IMR-90 (cell line): ENCODE measurements at regions not wholly inside any gene's neighbourhood (a gene's known extent, or its start where the extent isn't known, plus 50 kb on each side); places are given as distances from the start of the nearest gene placed in this dataset.

Experiments
- ATAC-seq: fragments of 200-7000 bp; cut with Tn5 transposase; 2 replicates; pipeline ENCODE4 v1.9.1; 2020; ENCODE audit warnings: low read depth, mild to moderate bottlenecking, moderate library complexity
- BruUV-seq: library from RNA; stranded (reverse); fragments of 400-500 nt; replicated peaks from 2 replicates; lab custom pipeline; 2021; lab: Mats Ljungman, UMichigan
- CTCF ChIA-PET: fragments of 300-600 bp; formaldehyde crosslinking; extraction: SDS; loops from one replicate; lab custom pipeline; 2021; ENCODE audit warnings: antibody characterized with exemption; lab: Yijun Ruan, JAX
- POLR2A ChIA-PET: fragments of 300-600 bp; sonication (Branson Sonifier 250); formaldehyde crosslinking; loops from one replicate; lab custom pipeline; 2022; ENCODE audit warnings: antibody characterized with exemption; ENCODE audit not compliant: unreplicated experiment; lab: Charles Lee
- DNase-seq: peaks from one replicate; pipeline ENCODE4 v3.0.0; 2013
- H2AFZ ChIP-seq: replicated peaks from 2 replicates; pipeline ENCODE3; 2013; ENCODE audit warnings: low read length, mild to moderate bottlenecking; ENCODE audit not compliant: poor library complexity
- H2AK5ac ChIP-seq: 2 replicates; pipeline ENCODE4 v1.6.1; 2013; ENCODE audit warnings: low read depth, low read length, inconsistent platforms
- H2AK9ac ChIP-seq: replicated peaks from 2 replicates; pipeline ENCODE3; 2013; ENCODE audit warnings: mild to moderate bottlenecking, low read depth, low read length, moderate library complexity; ENCODE audit not compliant: poor library complexity
- H2BK120ac ChIP-seq: 2 replicates; pipeline ENCODE4 v1.6.1; 2013; ENCODE audit warnings: low read depth, low read length, inconsistent platforms
- H2BK15ac ChIP-seq: 3 replicates; pipeline ENCODE4 v1.6.1; 2013; ENCODE audit warnings: low read depth, low read length, inconsistent platforms
- H2BK20ac ChIP-seq: 2 replicates; pipeline ENCODE4 v1.6.1; 2013; ENCODE audit warnings: low read depth, mild to moderate bottlenecking, inconsistent platforms, low read length, moderate library complexity
- H2BK5ac ChIP-seq: 2 replicates; pipeline ENCODE4 v1.6.1; 2013; ENCODE audit warnings: mild to moderate bottlenecking, low read depth, low read length, inconsistent platforms; ENCODE audit not compliant: poor library complexity, severe bottlenecking
- H3K14ac ChIP-seq: replicated peaks from 2 replicates; pipeline ENCODE4 v1.6.1; 2013; ENCODE audit warnings: low read depth, low read length, inconsistent platforms
- H3K18ac ChIP-seq: 2 replicates; pipeline ENCODE4 v1.6.1; 2013; ENCODE audit warnings: low read depth, low read length, control low read depth
- H3K23ac ChIP-seq: 2 replicates; pipeline ENCODE4 v1.6.1; 2013; ENCODE audit warnings: low read depth, low read length, inconsistent platforms
- H3K27ac ChIP-seq: 2 replicates; pipeline ENCODE4 v1.5.1; 2013; ENCODE audit warnings: mild to moderate bottlenecking, control low read depth, low read length; ENCODE audit not compliant: insufficient read depth
- H3K27me3 ChIP-seq: 2 replicates; pipeline ENCODE4 v1.6.1; 2013; ENCODE audit warnings: low read length; ENCODE audit not compliant: control insufficient read depth, insufficient read depth
- H3K36me3 ChIP-seq: 2 replicates; pipeline ENCODE4 v1.6.1; 2013; ENCODE audit warnings: low read length, mixed read lengths; ENCODE audit not compliant: control insufficient read depth, insufficient read depth
- H3K4ac ChIP-seq: 2 replicates; pipeline ENCODE4 v1.6.1; 2013; ENCODE audit warnings: low read depth, low read length, inconsistent platforms
- H3K4me1 ChIP-seq: 2 replicates; pipeline ENCODE4 v1.6.1; 2013; ENCODE audit warnings: low read length, mixed read lengths; ENCODE audit not compliant: control insufficient read depth, insufficient read depth
- H3K4me2 ChIP-seq: 2 replicates; pipeline ENCODE4 v1.6.1; 2013; ENCODE audit warnings: low read depth, mild to moderate bottlenecking, control low read depth, low read length, moderate library complexity
- H3K4me3 ChIP-seq: 2 replicates; pipeline ENCODE4 v1.5.1; 2013; ENCODE audit warnings: low read depth, mild to moderate bottlenecking, control low read depth, low read length, moderate library complexity; ENCODE audit not compliant: insufficient read depth
- H3K56ac ChIP-seq: 2 replicates; pipeline ENCODE4 v1.6.1; 2013; ENCODE audit warnings: low read length, inconsistent platforms; ENCODE audit not compliant: insufficient read depth; ENCODE audit errors: extremely low read depth
- H3K79me1 ChIP-seq, 2 experiments: 2 replicates each; pipeline ENCODE4 v1.6.1; 2013; ENCODE audit warnings: low read length in 2 of 2, inconsistent platforms in 1 of 2, low read depth in 1 of 2
- H3K9ac ChIP-seq: 2 replicates; pipeline ENCODE4 v1.6.1; 2013; ENCODE audit warnings: low read depth, low read length, control low read depth
- H3K9me1 ChIP-seq: 2 replicates; pipeline ENCODE4 v1.6.1; 2013; ENCODE audit warnings: low read length, inconsistent platforms; ENCODE audit not compliant: insufficient read depth
- H3K9me3 ChIP-seq: 2 replicates; pipeline ENCODE4 v1.6.1; 2013; ENCODE audit warnings: low read length; ENCODE audit not compliant: control insufficient read depth, insufficient read depth
- H4K20me1 ChIP-seq: 2 replicates; pipeline ENCODE4 v1.6.1; 2013; ENCODE audit warnings: low read length, inconsistent platforms; ENCODE audit not compliant: insufficient read depth
- H4K5ac ChIP-seq: 2 replicates; pipeline ENCODE4 v1.6.1; 2013; ENCODE audit warnings: mild to moderate bottlenecking, low read depth, low read length, control low read depth
- H4K8ac ChIP-seq, 2 experiments: 2 replicates each; pipeline ENCODE4 v1.6.1; 2013; ENCODE audit warnings: low read depth in 2 of 2, low read length in 2 of 2, control low read depth in 1 of 2, inconsistent platforms in 1 of 2
- H4K91ac ChIP-seq: 2 replicates; pipeline ENCODE4 v1.6.1; 2013; ENCODE audit warnings: low read depth, low read length, inconsistent platforms; ENCODE audit not compliant: insufficient read depth
- BHLHE40 ChIP-seq: fragments of 150-350 bp; IDR thresholded peaks from 2 replicates; pipeline ENCODE4 v1.6.1; 2016; ENCODE audit warnings: mild to moderate bottlenecking, low read depth, low read length
- CHD1 ChIP-seq: IDR thresholded peaks from 2 replicates; pipeline ENCODE4 v1.6.1; 2012; ENCODE audit warnings: low read depth, low read length, improper control_type of control experiment
- CTCF ChIP-seq: conservative IDR thresholded peaks from 2 replicates; pipeline ENCODE4 v1.5.1; 2012; ENCODE audit warnings: mild to moderate bottlenecking, low read depth, low read length, improper control_type of control experiment
- FOS ChIP-seq: fragments of 150-350 bp; IDR thresholded peaks from 2 replicates; pipeline ENCODE4 v1.6.1; 2016; ENCODE audit warnings: low read depth, low read length
- MAFK ChIP-seq: IDR thresholded peaks from 2 replicates; pipeline ENCODE4 v1.6.1; 2012; ENCODE audit warnings: low read depth, low read length, improper control_type of control experiment
- MAZ ChIP-seq: IDR thresholded peaks from 2 replicates; pipeline ENCODE4 v1.6.1; 2012; ENCODE audit warnings: low read depth, mild to moderate bottlenecking, low read length, improper control_type of control experiment, moderate library complexity, borderline replicate concordance
- MXI1 ChIP-seq: IDR thresholded peaks from 2 replicates; pipeline ENCODE4 v1.6.1; 2012; ENCODE audit warnings: low read depth, mild to moderate bottlenecking, low read length, moderate library complexity, borderline replicate concordance
- NFE2L2 ChIP-seq: fragments of 150-350 bp; IDR thresholded peaks from 2 replicates; pipeline ENCODE4 v1.6.1; 2016; ENCODE audit warnings: low read depth, mild to moderate bottlenecking, low read length
- POLR2A ChIP-seq: IDR thresholded peaks from 2 replicates; pipeline ENCODE4 v1.6.1; 2012; ENCODE audit warnings: mild to moderate bottlenecking, low read depth, low read length
- RAD21 ChIP-seq: IDR thresholded peaks from 2 replicates; pipeline ENCODE4 v1.6.1; 2012; ENCODE audit warnings: low read length, improper control_type of control experiment
- RCOR1 ChIP-seq: IDR thresholded peaks from 2 replicates; pipeline ENCODE4 v1.6.1; 2012; ENCODE audit warnings: mild to moderate bottlenecking, low read length, improper control_type of control experiment; ENCODE audit not compliant: insufficient replicate concordance
- RFX5 ChIP-seq: IDR thresholded peaks from 2 replicates; pipeline ENCODE4 v1.8.0; 2012; ENCODE audit warnings: low read depth, mild to moderate bottlenecking, low read length, moderate library complexity
- SMC3 ChIP-seq: fragments of 150-350 bp; IDR thresholded peaks from 2 replicates; pipeline ENCODE4 v1.6.1; 2016; ENCODE audit warnings: low read depth, mild to moderate bottlenecking, antibody characterized with exemption, low read length, moderate library complexity
- WGBS, 2 experiments: methylation state at CpG; one replicate each; pipeline versions ENCODE4 v1.1.5 to v1.1.7; 2013; ENCODE audit warnings: missing lambda C conversion rate in 2 of 2; ENCODE audit not compliant: insufficient read length in 1 of 2; ENCODE audit errors: extremely low coverage in 2 of 2; 5-methylcytosine and 5-hydroxymethylcytosine counted together
- dilution Hi-C: fragments of 300-500 bp; cut with HindIII; formaldehyde crosslinking; loops from one replicate; pipeline ENCODE4 v1.14.3; 2018; ENCODE audit warnings: low sequenced_read_pairs; ENCODE audit not compliant: unreplicated experiment
- in situ Hi-C: fragments of 300-500 bp; cut with MboI; formaldehyde crosslinking; loops from 3 replicates; pipeline ENCODE4 v1.14.3; 2019; ENCODE audit warnings: low sequenced_read_pairs, inconsistent platforms, mixed read lengths
- intact Hi-C: fragments of 100-400 bp; cut with micrococcal nuclease; formaldehyde crosslinking; loops from 2 replicates; pipeline ENCODE4 v1.10.0; 2022
- TF ChIP-seq, protein P1 (sequence below): fragments of 150-350 bp; IDR thresholded peaks from 2 replicates; pipeline ENCODE4 v1.6.1; 2017; ENCODE audit warnings: mild to moderate bottlenecking, antibody characterized with exemption, low read length, low read depth

DNA sequence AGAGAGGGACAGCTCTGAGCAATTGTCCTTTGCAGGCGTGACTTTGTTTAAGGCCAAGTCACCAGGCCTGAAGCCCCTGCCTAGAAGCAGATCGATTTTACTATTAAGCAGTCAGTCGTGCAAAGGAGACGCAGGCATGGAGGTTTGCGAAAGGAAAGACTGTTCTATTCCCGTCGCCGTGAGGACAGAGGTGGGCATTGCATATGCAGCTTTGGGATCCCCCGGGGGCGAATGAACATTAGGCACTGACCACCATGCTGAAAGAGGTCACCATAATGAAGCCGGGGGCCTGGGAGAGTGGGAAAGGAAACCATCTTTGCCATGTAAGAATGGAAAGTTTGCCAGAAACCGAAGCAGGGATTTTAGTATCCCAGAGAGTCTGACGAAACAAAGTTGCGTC is 231.6 kb downstream of the BCL11A start:
- WGBS, 2 experiments = 80% methylated on average over 7 of the region's 14 CpGs; no CpG with 5 or more reads in 1 of the 2 experiments

More for the DNA sequence above, 231.6 kb downstream of the BCL11A start:
- Histone ChIP-seq H3K9ac (no peak overlapping the region), H2BK20ac (no peak overlapping the region), H3K27me3 (no peaks in the 10 kb centered on the region), H3K36me3 (no peaks in the 10 kb centered on the region), H3K4me2 (no peak overlapping the region), H2AFZ (no peak overlapping the region), H2AK5ac (no peak overlapping the region), H2BK5ac (no peak overlapping the region), H3K9me3 (no peaks in the 10 kb centered on the region), H3K18ac (no peak overlapping the region), H4K5ac (no peak overlapping the region), H2AK9ac (no peak overlapping the region), H3K56ac (no peak overlapping the region), H2BK120ac (no peak overlapping the region), H4K8ac (no peak overlapping the region), H4K20me1 (no peaks in the 10 kb centered on the region), H3K23ac (no peak overlapping the region), H3K27ac (no peak overlapping the region), H3K14ac (no peak overlapping the region), H3K79me1 (no peaks in the 10 kb centered on the region), H3K9me1 (no peaks in the 10 kb centered on the region), H2BK15ac (no peak overlapping the region), H3K4ac (no peak overlapping the region), H3K4me1 (no peaks in the 10 kb centered on the region), H4K91ac (no peak overlapping the region), H3K4me3 (no peak overlapping the region)
- TF ChIP-seq MAFK (no peak), RCOR1 (no peak), RFX5 (no peak), RAD21 (no peak), BHLHE40 (no peak), MAZ (no peak), NFE2L2 (no peak), FOS (no peak), CTCF (no peak), CHD1 (no peak), SMC3 (no peak), POLR2A (no peak), MXI1 (no peak)
- TF ChIP-seq, protein P1, sequence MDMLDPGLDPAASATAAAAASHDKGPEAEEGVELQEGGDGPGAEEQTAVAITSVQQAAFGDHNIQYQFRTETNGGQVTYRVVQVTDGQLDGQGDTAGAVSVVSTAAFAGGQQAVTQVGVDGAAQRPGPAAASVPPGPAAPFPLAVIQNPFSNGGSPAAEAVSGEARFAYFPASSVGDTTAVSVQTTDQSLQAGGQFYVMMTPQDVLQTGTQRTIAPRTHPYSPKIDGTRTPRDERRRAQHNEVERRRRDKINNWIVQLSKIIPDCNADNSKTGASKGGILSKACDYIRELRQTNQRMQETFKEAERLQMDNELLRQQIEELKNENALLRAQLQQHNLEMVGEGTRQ = no peak
- no TSS peak for BruUV-seq
- dilution Hi-C loops = no loop called here
- DNase-seq (no peak), ATAC-seq (no peak)
- in situ Hi-C loops = no loop called here
- intact Hi-C loops = no loop called here
- CTCF ChIA-PET = no interaction called here
- POLR2A ChIA-PET = no interaction called here
